Common myeloid progenitor, CD34-positive (primary cell): ENCODE measurements at regions not wholly inside any gene's neighbourhood (a gene's known extent, or its start where the extent isn't known, plus 50 kb on each side); places are given as distances from the start of the nearest gene placed in this dataset.
"Not testable (repeated sequence)": the region's sequence is repeated elsewhere in the genome, so short reads cannot be mapped to it uniquely, and the experiment has no call there.

Experiments
- CTCF ChIA-PET: fragments of 350-600 bp; sonication (Branson Sonifier 250); formaldehyde crosslinking; loops from one replicate; lab custom pipeline; 2021; ENCODE audit warnings: antibody characterized with exemption; lab: Charles Lee
- POLR2A ChIA-PET: fragments of 350-600 bp; sonication (Branson Sonifier 250); formaldehyde crosslinking; loops from one replicate; lab custom pipeline; 2021; ENCODE audit warnings: antibody characterized with exemption; lab: Charles Lee
- DNase-seq, 3 donors: peaks; one replicate each; pipeline versions ENCODE4 v3.0.0 to v3.0.0-alpha.2; 2013
- H3K27ac ChIP-seq, 2 experiments: 1 replicate in 1 of 2; 2 replicates in 1 of 2; pipeline ENCODE4 v1.7.0; 2013; ENCODE audit warnings: inconsistent platforms in 2 of 2, low read length in 2 of 2, mild to moderate bottlenecking in 2 of 2, low read depth in 1 of 2, moderate library complexity in 1 of 2; ENCODE audit not compliant: severe bottlenecking in 2 of 2, insufficient read depth in 1 of 2, poor library complexity in 1 of 2
- H3K27me3 ChIP-seq, 5 experiments: replicated peaks in 2 of 5; 1 replicate in 3 of 5; 2 replicates in 2 of 5; pipeline versions ENCODE4 v1.6.1 to v1.7.0; 2013; ENCODE audit warnings: low read length in 4 of 5, mild to moderate bottlenecking in 2 of 5, moderate library complexity in 2 of 5, inconsistent platforms in 1 of 5; ENCODE audit not compliant: insufficient read depth in 5 of 5, control insufficient read depth in 4 of 5
- H3K36me3 ChIP-seq, 4 experiments: 1 replicate in 2 of 4; 2 replicates in 2 of 4; pipeline versions ENCODE4 v1.6.1 to v1.7.0; 2013; ENCODE audit warnings: low read length in 3 of 4, control low read depth in 1 of 4, mild to moderate bottlenecking in 1 of 4; ENCODE audit not compliant: control insufficient read depth in 4 of 4, insufficient read depth in 4 of 4
- H3K4me1 ChIP-seq, 4 experiments: 1 replicate in 3 of 4; 2 replicates in 1 of 4; pipeline versions ENCODE4 v1.6.1 to v1.7.1; 2013; ENCODE audit warnings: low read length in 3 of 4, mild to moderate bottlenecking in 3 of 4, control low read depth in 1 of 4, inconsistent platforms in 1 of 4, moderate library complexity in 1 of 4; ENCODE audit not compliant: control insufficient read depth in 4 of 4, insufficient read depth in 4 of 4; ENCODE audit errors: control extremely low read depth in 1 of 4
- H3K4me3 ChIP-seq, 7 experiments: 1 replicate in 4 of 7; 2 replicates in 3 of 7; pipeline versions ENCODE4 v1.5.1 to v1.7.0; 2013; ENCODE audit warnings: mild to moderate bottlenecking in 7 of 7, low read length in 6 of 7, moderate library complexity in 6 of 7, inconsistent platforms in 2 of 7, low read depth in 2 of 7, control low read depth in 1 of 7; ENCODE audit not compliant: insufficient read depth in 4 of 7, control insufficient read depth in 1 of 7; ENCODE audit errors: extremely low read depth in 1 of 7
- H3K9me3 ChIP-seq, 5 experiments: 1 replicate in 4 of 5; 2 replicates in 1 of 5; pipeline versions ENCODE4 v1.6.1 to v1.7.1; 2013; ENCODE audit warnings: low read length in 4 of 5, mild to moderate bottlenecking in 2 of 5, inconsistent platforms in 1 of 5, low read depth in 1 of 5, moderate library complexity in 1 of 5; ENCODE audit not compliant: control insufficient read depth in 4 of 5, insufficient read depth in 2 of 5; ENCODE audit errors: control extremely low read depth in 1 of 5
- WGBS: methylation state at CpG from one replicate; pipeline ENCODE4 v1.1.5; 2013; ENCODE audit not compliant: insufficient coverage; 5-methylcytosine and 5-hydroxymethylcytosine counted together

DNA sequence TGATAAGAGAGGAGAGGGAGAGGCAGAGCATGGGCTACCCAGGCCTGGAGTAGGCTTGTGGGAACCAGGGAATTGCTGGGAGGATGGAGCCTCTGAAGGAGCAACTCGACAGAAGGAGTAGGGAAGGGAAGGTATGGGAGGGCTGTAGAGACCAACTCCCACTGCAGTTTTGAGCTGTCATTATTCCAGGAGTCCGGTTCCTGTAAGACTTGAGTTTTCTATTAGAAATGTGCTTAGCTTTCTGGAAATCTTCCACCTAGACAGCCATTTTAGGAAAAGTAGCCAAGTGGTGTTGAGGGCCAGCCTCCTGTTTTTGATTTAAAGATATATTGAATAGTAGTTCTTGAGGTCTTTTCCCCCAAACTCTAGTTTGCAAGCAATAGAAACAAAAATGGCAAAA is 323.5 kb downstream of the LRRC70 start:
- WGBS, result 100% methylated on average over 2 of the region's 2 CpGs
- ChIA-PET CTCF (no interaction called here), POLR2A (no interaction called here)
- Histone ChIP-seq H3K9me3 (no peaks in the 10 kb centered on the region), H3K27me3 (no peaks in the 10 kb centered on the region), H3K4me1 (no peaks in the 10 kb centered on the region), H3K27ac (no peak overlapping the region), H3K36me3 (no peaks in the 10 kb centered on the region), H3K4me3 (no peak overlapping the region)
- DNase-seq, result no peak

DNA sequence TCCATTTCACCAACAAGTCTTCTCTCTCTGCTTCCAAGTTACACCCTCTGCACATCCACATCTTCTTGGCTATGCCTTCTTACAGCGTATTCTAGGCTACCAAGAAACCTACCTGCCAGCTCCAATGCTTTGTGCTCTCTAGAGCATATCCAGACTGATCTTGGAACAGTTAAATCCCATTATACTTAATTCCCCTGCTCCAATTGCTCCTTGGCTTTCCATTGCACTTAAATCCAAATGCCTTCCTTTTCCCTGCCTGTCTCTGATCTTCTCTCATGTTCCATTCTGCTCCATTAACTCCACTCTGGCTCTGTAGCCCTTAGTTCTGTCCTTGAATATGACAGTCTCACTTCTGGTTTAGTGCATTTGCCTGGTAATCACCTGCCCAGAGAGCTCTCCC is 322.4 kb downstream of the LRRC70 start:
- Histone ChIP-seq H3K36me3 (no peaks in the 10 kb centered on the region), H3K27ac (no peak overlapping the region), H3K9me3 (no peaks in the 10 kb centered on the region), H3K4me3 (no peak overlapping the region), H3K27me3 (no peaks in the 10 kb centered on the region), H3K4me1 (no peaks in the 10 kb centered on the region)
- no peak for DNase-seq
- POLR2A ChIA-PET, result no interaction called here
- WGBS, result 100% methylated on average over 1 of the region's 1 CpG
- CTCF ChIA-PET, result no interaction called here

DNA sequence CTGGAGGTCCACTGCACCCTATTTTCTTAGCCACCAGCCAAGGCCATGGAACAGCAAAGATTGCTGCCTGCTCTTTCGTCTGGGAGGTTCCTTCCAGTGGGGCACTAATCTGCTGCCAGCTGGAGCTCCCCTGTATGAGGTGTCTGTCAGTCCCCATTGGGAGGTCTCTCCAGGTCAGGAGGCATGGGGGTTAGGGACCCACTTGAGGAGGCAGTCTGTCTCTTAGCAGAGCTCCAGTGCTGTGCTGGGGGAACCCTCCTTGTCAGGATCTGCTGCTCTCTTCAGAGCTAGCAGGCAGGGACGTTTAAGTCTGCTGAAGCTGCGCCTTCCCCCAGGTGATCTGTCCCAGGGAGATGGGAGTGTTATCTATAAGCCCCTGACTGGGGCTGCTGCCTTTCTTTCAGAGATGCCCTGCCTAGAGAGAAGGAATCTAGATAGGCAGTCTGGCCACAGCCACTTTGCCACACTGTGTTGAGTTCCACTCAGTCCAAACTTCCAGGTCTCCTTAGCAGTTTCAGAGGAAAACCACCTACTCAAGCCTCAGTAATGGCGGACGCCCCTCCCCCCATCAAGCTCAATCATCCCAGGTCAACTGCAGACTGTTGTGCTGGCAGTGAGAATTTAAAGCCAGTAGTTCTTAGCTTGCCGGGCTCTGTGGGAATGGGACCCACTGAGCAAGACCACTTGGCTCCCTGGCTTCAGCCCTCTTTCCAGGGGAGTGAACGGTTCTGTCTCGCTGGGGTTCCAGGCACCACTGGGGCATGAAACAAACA is 317.7 kb downstream of the LRRC70 start:
- 93% methylated on average over 7 of the region's 8 CpGs for WGBS
- H3K27ac ChIP-seq, result no peak overlapping the region
- POLR2A ChIA-PET, result no interaction called here

DNA sequence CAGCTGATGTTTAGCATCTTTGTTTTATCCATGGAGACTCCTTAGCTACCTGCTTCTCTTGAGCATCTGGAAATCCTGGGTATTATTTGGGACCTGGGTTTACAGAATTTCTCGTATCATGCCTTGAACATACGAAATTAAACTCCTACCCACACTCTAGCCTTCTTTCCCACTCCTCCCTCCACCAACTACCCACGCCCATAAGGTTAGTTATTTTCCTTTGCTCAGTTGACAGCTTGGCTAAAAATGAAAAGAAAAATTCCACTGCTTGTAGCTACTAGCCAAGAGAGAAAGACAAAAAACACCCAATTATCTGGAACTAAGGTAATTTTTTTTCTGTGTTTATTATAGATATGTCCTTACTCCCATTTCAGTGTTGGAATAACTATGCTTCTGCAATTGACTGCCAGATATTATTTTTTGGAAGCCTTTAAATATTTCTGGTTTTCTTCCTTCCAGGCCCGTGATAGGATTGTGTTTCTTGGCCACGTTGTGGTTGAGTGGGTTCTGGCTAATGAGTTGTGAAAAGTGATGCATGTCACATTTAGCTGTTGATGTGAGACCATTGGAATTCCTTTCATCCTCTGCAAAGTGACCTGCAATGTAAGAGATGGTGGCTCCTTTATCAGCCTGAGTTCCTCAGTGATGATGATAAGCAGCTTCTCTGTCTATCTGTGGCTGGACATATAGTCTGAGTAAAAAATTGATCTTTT is 308.1 kb downstream of the LRRC70 start:
- CTCF ChIA-PET, result no interaction called here
- no CpG with 5 or more reads among the region's 5 CpGs for WGBS
- H3K27me3 ChIP-seq, result no peaks in the 10 kb centered on the region
- H3K27ac ChIP-seq, result no peak overlapping the region
- DNase-seq, result no peak
- no peak overlapping the region for H3K4me3 ChIP-seq
- POLR2A ChIA-PET, result no interaction called here
- no peaks in the 10 kb centered on the region for H3K9me3 ChIP-seq
- H3K4me1 ChIP-seq, result no peaks in the 10 kb centered on the region
- no peaks in the 10 kb centered on the region for H3K36me3 ChIP-seq

More for the DNA sequence above, 317.7 kb downstream of the LRRC70 start:
- no peak for DNase-seq
- CTCF ChIA-PET, result interaction anchor here (0.6 kb wide), 1 partner anchor 434 kb away, joined by 3 read pairs; no protein-coding TSS in a partner anchor
- Histone ChIP-seq H3K36me3 (no peaks in the 10 kb centered on the region), H3K9me3 (no peaks in the 10 kb centered on the region), H3K4me3 (no peak overlapping the region), H3K27me3 (no peaks in the 10 kb centered on the region), H3K4me1 (no peaks in the 10 kb centered on the region)

DNA sequence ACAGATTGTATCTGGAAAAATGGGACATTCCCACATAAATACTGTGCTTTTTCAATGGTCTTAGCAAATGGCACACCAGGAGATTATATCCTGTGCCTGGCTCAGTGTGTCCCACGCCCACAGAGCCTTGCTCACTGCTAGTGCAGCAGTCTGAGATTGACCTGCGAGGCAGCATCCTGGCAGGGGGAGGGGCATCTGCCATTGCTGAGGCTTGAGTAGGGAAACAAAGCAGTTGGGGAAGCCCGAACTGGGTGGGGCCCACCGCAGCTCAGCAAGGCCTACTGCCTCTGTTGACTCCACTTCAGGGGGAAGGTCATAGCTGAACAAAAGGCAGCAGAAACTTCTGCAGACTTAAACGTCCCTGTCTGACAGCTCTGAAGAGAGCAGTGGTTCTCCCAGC is 258.7 kb downstream of the LRRC70 start:
- H3K27ac ChIP-seq, H3K36me3 ChIP-seq, H3K4me1 ChIP-seq, H3K27me3 ChIP-seq, DNase-seq, POLR2A ChIA-PET, CTCF ChIA-PET, H3K4me3 ChIP-seq: not testable (repeated sequence)
- 87% methylated on average over 4 of the region's 5 CpGs for WGBS
- H3K9me3 ChIP-seq, result peaks cover 0 to 14% (median 4%) of the 10 kb centered on the region in 5 experiments

DNA sequence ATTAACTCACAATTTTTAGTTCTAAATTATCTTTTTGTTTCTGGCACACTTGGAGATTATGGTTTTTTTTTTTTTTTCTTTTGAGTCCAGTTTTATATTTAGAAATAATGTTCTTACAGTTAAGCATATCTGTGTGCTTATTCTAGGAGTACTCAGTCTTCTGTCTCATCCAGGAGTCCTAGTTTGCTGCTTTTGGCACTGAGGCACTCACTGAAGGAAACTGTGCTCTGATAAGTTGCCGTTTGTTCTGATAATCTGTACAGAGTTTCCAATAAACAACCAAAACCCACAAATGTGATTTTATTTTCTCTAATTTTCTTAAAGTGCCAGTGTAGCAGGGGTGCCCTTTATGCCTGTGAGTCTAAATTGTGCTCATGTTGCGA is 251.0 kb downstream of the LRRC70 start:
- Histone ChIP-seq H3K36me3 (no peaks in the 10 kb centered on the region), H3K4me1 (no peaks in the 10 kb centered on the region), H3K27me3 (no peaks in the 10 kb centered on the region), H3K9me3 (peaks cover 0 to 4% (median 0%) of the 10 kb centered on the region in 5 experiments), H3K4me3 (no peak overlapping the region), H3K27ac (no peak overlapping the region)
- POLR2A ChIA-PET, result no interaction called here
- DNase-seq, result no peak
- CTCF ChIA-PET, result no interaction called here
- 57% methylated on average over 1 of the region's 2 CpGs for WGBS
